Endodermal cell (in vitro differentiated cells): ENCODE measurements at regions not wholly inside any gene's neighbourhood (a gene's known extent, or its start where the extent isn't known, plus 50 kb on each side); places are given as distances from the start of the nearest gene placed in this dataset.

ENCODE experiments used
- DNase-seq: peaks from one replicate; pipeline ENCODE4 v3.0.0-alpha.2; 2017
- H3K27ac ChIP-seq: 2 replicates; pipeline ENCODE4 v1.5.1; 2013; ENCODE audit warnings: mild to moderate bottlenecking, low read depth, low read length, moderate library complexity
- H3K27me3 ChIP-seq: 2 replicates; pipeline ENCODE4 v1.6.1; 2013; ENCODE audit warnings: mild to moderate bottlenecking, low read length, moderate library complexity; ENCODE audit not compliant: insufficient read depth, control insufficient read depth, poor library complexity, severe bottlenecking
- H3K36me3 ChIP-seq: 2 replicates; pipeline ENCODE4 v1.7.0; 2013; ENCODE audit warnings: mild to moderate bottlenecking, low read length, moderate library complexity; ENCODE audit not compliant: control insufficient read depth, insufficient read depth
- H3K4me1 ChIP-seq: one replicate; pipeline ENCODE4 v1.7.0; 2013; ENCODE audit warnings: low read length; ENCODE audit not compliant: control insufficient read depth, insufficient read depth
- H3K4me3 ChIP-seq: 2 replicates; pipeline ENCODE4 v1.5.1; 2013; ENCODE audit warnings: mild to moderate bottlenecking, low read length, moderate library complexity
- H3K9ac ChIP-seq: 2 replicates; pipeline ENCODE4 v1.6.1; 2013; ENCODE audit warnings: mild to moderate bottlenecking, low read length, moderate library complexity; ENCODE audit not compliant: poor library complexity, severe bottlenecking; ENCODE audit errors: extremely low read depth
- H3K9me3 ChIP-seq: 2 replicates; pipeline ENCODE4 v1.6.1; 2013; ENCODE audit warnings: mild to moderate bottlenecking, low read length, moderate library complexity; ENCODE audit not compliant: control insufficient read depth
- H3K27ac Mint-ChIP-seq: 2 replicates; pipeline ENCODE4 v1.8.0; 2020; ENCODE audit warnings: mixed read lengths
- H3K27me3 Mint-ChIP-seq: 2 replicates; pipeline ENCODE4 v1.8.0; 2021; ENCODE audit warnings: mild to moderate bottlenecking, mixed read lengths; ENCODE audit not compliant: insufficient read depth
- H3K36me3 Mint-ChIP-seq: 2 replicates; pipeline ENCODE4 v1.8.0; 2020; ENCODE audit warnings: low read depth, mixed read lengths
- H3K4me1 Mint-ChIP-seq: 2 replicates; pipeline ENCODE4 v1.8.0; 2020; ENCODE audit warnings: mixed read lengths
- H3K4me3 Mint-ChIP-seq: 2 replicates; pipeline ENCODE4 v1.8.0; 2020; ENCODE audit warnings: mild to moderate bottlenecking, moderate library complexity, mixed read lengths
- H3K9me3 Mint-ChIP-seq: 2 replicates; pipeline ENCODE4 v1.8.0; 2020; ENCODE audit warnings: mild to moderate bottlenecking, mixed read lengths
- CTCF ChIP-seq: fragments of 200-600 bp; sonication (generic); conservative IDR thresholded peaks from 2 replicates; pipeline ENCODE4 v1.5.0; 2021; ENCODE audit warnings: antibody characterized with exemption, mild to moderate bottlenecking
- WGBS, 2 experiments: methylation state at CpG; one replicate each; pipeline versions ENCODE4 v1.1.5 to v1.1.7; 2013; ENCODE audit warnings: missing lambda C conversion rate in 2 of 2, mixed read lengths in 1 of 2; ENCODE audit not compliant: insufficient coverage in 1 of 2, insufficient read length in 1 of 2; 5-methylcytosine and 5-hydroxymethylcytosine counted together

DNA sequence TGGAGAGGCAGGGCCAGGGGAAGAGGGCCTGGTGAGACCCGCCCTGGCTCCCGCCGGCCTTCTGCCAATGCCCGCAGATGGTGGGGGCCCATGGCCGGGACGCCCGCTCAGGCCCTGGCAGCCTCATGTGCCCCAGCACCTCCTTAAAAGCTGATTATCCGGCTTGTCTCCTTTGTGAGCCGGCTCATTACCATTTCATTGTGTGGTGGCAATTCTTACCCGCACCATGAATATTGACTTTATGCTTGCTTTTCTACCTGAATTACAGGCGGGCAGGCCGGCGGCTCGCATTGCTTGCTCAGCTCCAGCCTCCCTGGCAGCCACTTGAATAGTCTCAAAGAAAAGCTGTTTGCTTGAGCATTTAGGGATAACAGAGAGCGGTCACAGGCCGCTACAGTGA is 120.0 kb upstream of the JAG1 start:
- TF ChIP-seq CTCF, result no peak
- Mint-ChIP-seq H3K36me3 (no peaks in the 10 kb centered on the region), H3K4me3 (no peak overlapping the region), H3K27ac (no peak overlapping the region), H3K9me3 (peaks cover 2% of the 10 kb centered on the region), H3K4me1 (peaks cover 20% of the 10 kb centered on the region), H3K27me3 (peaks cover 20% of the 10 kb centered on the region)
- H3K27me3 ChIP-seq, result no peaks in the 10 kb centered on the region
- H3K9ac ChIP-seq, result no peak overlapping the region
- peak; percentile 57 for DNase-seq
- no peaks in the 10 kb centered on the region for H3K4me1 ChIP-seq
- peak overlapping the region; percentile 52 for H3K27ac ChIP-seq
- H3K4me3 ChIP-seq, result no peak overlapping the region
- no peaks in the 10 kb centered on the region for H3K9me3 ChIP-seq
- WGBS, 2 experiments, result 77 to 83% methylated on average over 11 to 16 of the region's 16 CpGs
- no peaks in the 10 kb centered on the region for H3K36me3 ChIP-seq

- 92 to 94% methylated on average over 2 to 3 of the region's 3 CpGs for WGBS, 2 experiments
- peaks cover 18% of the 10 kb centered on the region for H3K4me1 Mint-ChIP-seq
- H3K4me3 ChIP-seq, result no peak overlapping the region
- H3K27me3 ChIP-seq, result no peaks in the 10 kb centered on the region
- H3K4me1 ChIP-seq, result no peaks in the 10 kb centered on the region
- H3K36me3 ChIP-seq, result no peaks in the 10 kb centered on the region
- DNase-seq, result no peak
- no peak overlapping the region for H3K27ac Mint-ChIP-seq
- H3K27ac ChIP-seq, result no peak overlapping the region
- peaks cover 20% of the 10 kb centered on the region for H3K27me3 Mint-ChIP-seq
- H3K9me3 Mint-ChIP-seq, result peaks cover 2% of the 10 kb centered on the region
- H3K36me3 Mint-ChIP-seq, result no peaks in the 10 kb centered on the region
- no peaks in the 10 kb centered on the region for H3K9me3 ChIP-seq
- H3K4me3 Mint-ChIP-seq, result no peak overlapping the region
- TF ChIP-seq CTCF, result no peak
- no peak overlapping the region for H3K9ac ChIP-seq
These were observed 121.0 kb upstream of the JAG1 start for GRCh38 chr20:10794765-10795164.

- Histone ChIP-seq H3K9me3 (no peaks in the 10 kb centered on the region), H3K27me3 (no peaks in the 10 kb centered on the region), H3K36me3 (no peaks in the 10 kb centered on the region), H3K4me1 (peaks cover under 1% of the 10 kb centered on the region), H3K9ac (no peak overlapping the region), H3K4me3 (no peak overlapping the region), H3K27ac (no peak overlapping the region)
- no peak for DNase-seq
- Mint-ChIP-seq H3K9me3 (peaks cover 2% of the 10 kb centered on the region), H3K27ac (no peak overlapping the region), H3K4me3 (no peak overlapping the region), H3K36me3 (no peaks in the 10 kb centered on the region), H3K4me1 (peaks cover 20% of the 10 kb centered on the region), H3K27me3 (peaks cover 20% of the 10 kb centered on the region)
- WGBS, 2 experiments, result 92 to 93% methylated on average over 6 to 11 of the region's 11 CpGs
- TF ChIP-seq CTCF, result no peak
These were observed 121.7 kb upstream of the JAG1 start for GRCh38 chr20:10795286-10796026.
